DMS153 treated with DMSO at 0.1 percent for 48 hours (cell line): ENCODE measurements at regions not wholly inside any gene's neighbourhood (a gene's known extent, or its start where the extent isn't known, plus 50 kb on each side); places are given as distances from the start of the nearest gene placed in this dataset.
"Not testable (repeated sequence)": the region's sequence is repeated elsewhere in the genome, so short reads cannot be mapped to it uniquely, and the experiment has no call there.

Experiments used
- DNase-seq: peaks from one replicate; lab custom pipeline; 2025; ENCODE audit not compliant: unreplicated experiment; lab: John Stamatoyannopoulos, UW

- no peak for DNase-seq
These were observed 1996.9 kb upstream of the RAG2 start for GRCh38 chr11:38594895-38595294.

GRCh38 chr11:38593649-38594048 is 1995.6 kb upstream of the RAG2 start:
- DNase-seq, result no peak

GRCh38 chr11:38582756-38583155 is 1984.7 kb upstream of the RAG2 start:
- DNase-seq, result no peak

GRCh38 chr11:38582151-38582550 is 1984.1 kb upstream of the RAG2 start:
- DNase-seq, result no peak

- no peak for DNase-seq
These were observed 1979.7 kb upstream of the RAG2 start for GRCh38 chr11:38577769-38578168.

- DNase-seq, result no peak
These were observed 1964.5 kb upstream of the RAG2 start for GRCh38 chr11:38562562-38562961.

GRCh38 chr11:38553148-38553547 is 1955.1 kb upstream of the RAG2 start:
- DNase-seq, result no peak

- no peak for DNase-seq
These were observed 1949.4 kb upstream of the RAG2 start for GRCh38 chr11:38547462-38547861.

- DNase-seq, result no peak
These were observed 1946.0 kb upstream of the RAG2 start for GRCh38 chr11:38543986-38544385.

- DNase-seq, result no peak
These were observed 1945.3 kb upstream of the RAG2 start for GRCh38 chr11:38543311-38543710.

- DNase-seq, result no peak
These were observed 1941.0 kb upstream of the RAG2 start for GRCh38 chr11:38538866-38539680.

GRCh38 chr11:38530226-38530625 is 1932.2 kb upstream of the RAG2 start:
- DNase-seq, result no peak

GRCh38 chr11:38524945-38525344 is 1926.9 kb upstream of the RAG2 start:
- no peak for DNase-seq

- no peak for DNase-seq
These were observed 1920.0 kb upstream of the RAG2 start for GRCh38 chr11:38517991-38518390.

GRCh38 chr11:38512830-38513229 is 1914.8 kb upstream of the RAG2 start:
- not testable (repeated sequence) for DNase-seq

- DNase-seq, result no peak
These were observed 1912.0 kb upstream of the RAG2 start for GRCh38 chr11:38510041-38510440.

GRCh38 chr11:38503876-38504275 is 1905.8 kb upstream of the RAG2 start:
- DNase-seq, result no peak

- DNase-seq, result no peak
These were observed 1900.7 kb upstream of the RAG2 start for GRCh38 chr11:38498721-38499120.

GRCh38 chr11:38491986-38492385 is 1894.0 kb upstream of the RAG2 start:
- no peak for DNase-seq

GRCh38 chr11:38481391-38481790 is 1883.4 kb upstream of the RAG2 start:
- no peak for DNase-seq

- no peak for DNase-seq
These were observed 1879.0 kb upstream of the RAG2 start for GRCh38 chr11:38476808-38477575.

GRCh38 chr11:38461751-38462150 is 1863.7 kb upstream of the RAG2 start:
- no peak for DNase-seq
